HFFc6 (cell line): ENCODE measurements at regions not wholly inside any gene's neighbourhood (a gene's known extent, or its start where the extent isn't known, plus 50 kb on each side); places are given as distances from the start of the nearest gene placed in this dataset.

ENCODE experiments used
- DNase-seq: peaks from one replicate; pipeline ENCODE4 v3.0.0-alpha.2; 2018
- H3K27ac Mint-ChIP-seq: 2 replicates; pipeline ENCODE4 v1.8.0; 2020; ENCODE audit warnings: mild to moderate bottlenecking, mixed read lengths
- H3K27me3 Mint-ChIP-seq: 2 replicates; pipeline ENCODE4 v1.8.0; 2021; ENCODE audit warnings: mild to moderate bottlenecking, moderate library complexity, mixed read lengths; ENCODE audit not compliant: insufficient read depth
- H3K36me3 Mint-ChIP-seq: 2 replicates; pipeline ENCODE4 v1.8.0; 2021; ENCODE audit warnings: low read depth, mixed read lengths
- H3K4me1 Mint-ChIP-seq: 2 replicates; pipeline ENCODE4 v1.8.0; 2020; ENCODE audit warnings: low read depth, mixed read lengths
- H3K4me3 Mint-ChIP-seq: 2 replicates; pipeline ENCODE4 v1.8.0; 2020; ENCODE audit warnings: mild to moderate bottlenecking, moderate library complexity, mixed read lengths
- H3K9me3 Mint-ChIP-seq: 2 replicates; pipeline ENCODE4 v1.8.0; 2020; ENCODE audit warnings: mild to moderate bottlenecking, mixed read lengths
- TF ChIP-seq, protein P1 (sequence below): fragments of 200-600 bp; sonication (generic); IDR thresholded peaks from 2 replicates; pipeline ENCODE4 v1.5.0; 2021; ENCODE audit warnings: antibody characterized with exemption, mild to moderate bottlenecking

- Mint-ChIP-seq H3K4me3 (no peak overlapping the region), H3K4me1 (no peaks in the 10 kb centered on the region), H3K9me3 (no peaks in the 10 kb centered on the region), H3K36me3 (no peaks in the 10 kb centered on the region), H3K27me3 (peaks cover 1% of the 10 kb centered on the region; the same call in 1 of the 2 replicates), H3K27ac (no peak overlapping the region)
- no peak for DNase-seq
- TF ChIP-seq, protein P1, sequence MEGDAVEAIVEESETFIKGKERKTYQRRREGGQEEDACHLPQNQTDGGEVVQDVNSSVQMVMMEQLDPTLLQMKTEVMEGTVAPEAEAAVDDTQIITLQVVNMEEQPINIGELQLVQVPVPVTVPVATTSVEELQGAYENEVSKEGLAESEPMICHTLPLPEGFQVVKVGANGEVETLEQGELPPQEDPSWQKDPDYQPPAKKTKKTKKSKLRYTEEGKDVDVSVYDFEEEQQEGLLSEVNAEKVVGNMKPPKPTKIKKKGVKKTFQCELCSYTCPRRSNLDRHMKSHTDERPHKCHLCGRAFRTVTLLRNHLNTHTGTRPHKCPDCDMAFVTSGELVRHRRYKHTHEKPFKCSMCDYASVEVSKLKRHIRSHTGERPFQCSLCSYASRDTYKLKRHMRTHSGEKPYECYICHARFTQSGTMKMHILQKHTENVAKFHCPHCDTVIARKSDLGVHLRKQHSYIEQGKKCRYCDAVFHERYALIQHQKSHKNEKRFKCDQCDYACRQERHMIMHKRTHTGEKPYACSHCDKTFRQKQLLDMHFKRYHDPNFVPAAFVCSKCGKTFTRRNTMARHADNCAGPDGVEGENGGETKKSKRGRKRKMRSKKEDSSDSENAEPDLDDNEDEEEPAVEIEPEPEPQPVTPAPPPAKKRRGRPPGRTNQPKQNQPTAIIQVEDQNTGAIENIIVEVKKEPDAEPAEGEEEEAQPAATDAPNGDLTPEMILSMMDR = no peak
Measured at GRCh38 chr20:10960416-10960815, 286.6 kb upstream of the JAG1 start.

DNA sequence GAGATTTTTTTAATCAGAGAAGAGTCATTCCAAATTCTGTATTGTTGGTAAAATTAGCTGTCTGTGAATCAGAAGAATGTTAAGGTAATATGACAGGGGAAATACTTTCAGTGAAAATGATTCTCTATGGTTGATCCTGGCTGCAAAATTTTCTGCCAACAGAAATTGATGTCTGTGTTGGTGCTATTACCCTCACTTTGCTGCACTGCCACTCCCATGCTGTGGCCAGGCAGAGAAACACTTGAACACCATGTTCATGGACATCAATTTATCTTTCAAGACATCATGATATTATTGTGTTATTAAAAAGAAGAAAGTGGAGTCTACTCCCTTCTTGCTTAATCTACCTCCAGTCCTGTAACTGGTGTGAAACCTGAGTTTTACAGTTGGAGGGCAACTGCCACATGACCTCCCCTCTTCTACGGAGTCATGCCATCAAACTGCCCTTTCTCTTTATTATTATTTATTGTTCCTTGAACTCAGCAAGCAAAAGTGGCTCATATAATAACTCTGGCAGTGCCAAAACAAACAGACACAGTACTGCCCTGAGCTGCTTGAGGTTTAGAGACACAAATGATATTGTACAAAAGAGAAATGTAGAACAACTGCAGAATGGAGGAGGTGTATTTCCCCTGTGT is 288.0 kb upstream of the JAG1 start:
- no peaks in the 10 kb centered on the region for H3K4me1 Mint-ChIP-seq

DNA sequence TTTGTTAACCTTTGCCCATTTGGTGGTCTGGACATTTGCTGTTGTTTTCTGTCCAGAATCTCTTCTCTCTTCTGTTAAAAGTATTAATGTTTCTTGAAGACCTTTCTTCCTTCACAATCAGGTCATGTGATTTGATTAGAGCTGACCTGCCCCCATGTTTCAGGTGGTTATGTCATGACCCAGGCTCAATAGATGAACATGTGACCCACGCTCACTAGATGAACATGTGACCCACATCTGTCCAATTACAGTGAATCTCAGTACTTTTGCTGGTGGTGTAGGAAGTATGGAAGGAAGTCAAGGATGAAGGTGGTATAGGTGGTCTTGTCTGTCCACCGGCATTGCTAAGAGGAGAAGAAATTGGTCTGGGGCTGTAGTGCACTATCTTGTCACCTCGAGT is 289.1 kb upstream of the JAG1 start:
- Mint-ChIP-seq H3K27me3 (peaks cover 1% of the 10 kb centered on the region; the same call in 1 of the 2 replicates), H3K4me3 (no peak overlapping the region), H3K4me1 (no peaks in the 10 kb centered on the region), H3K9me3 (no peaks in the 10 kb centered on the region), H3K27ac (no peak overlapping the region), H3K36me3 (no peaks in the 10 kb centered on the region)
- TF ChIP-seq, protein P1 = no peak
- DNase-seq = no peak

More for the DNA sequence above, 288.0 kb upstream of the JAG1 start:
- TF ChIP-seq, protein P1 = no peak
- no peaks in the 10 kb centered on the region for H3K36me3 Mint-ChIP-seq
- H3K9me3 Mint-ChIP-seq = no peaks in the 10 kb centered on the region
- no peak overlapping the region for H3K27ac Mint-ChIP-seq
- H3K4me3 Mint-ChIP-seq = no peak overlapping the region
- DNase-seq = no peak
- peaks cover 1% of the 10 kb centered on the region; the same call in 1 of the 2 replicates for H3K27me3 Mint-ChIP-seq

- Mint-ChIP-seq H3K4me3 (no peak overlapping the region), H3K9me3 (no peaks in the 10 kb centered on the region), H3K4me1 (no peaks in the 10 kb centered on the region), H3K27ac (no peak overlapping the region), H3K27me3 (peaks cover 1% of the 10 kb centered on the region; the same call in 1 of the 2 replicates), H3K36me3 (no peaks in the 10 kb centered on the region)
- DNase-seq = no peak
- TF ChIP-seq, protein P1 = no peak
Measured at GRCh38 chr20:10963717-10964266, 290.0 kb upstream of the JAG1 start.

- no peak overlapping the region for H3K27ac Mint-ChIP-seq
- DNase-seq = no peak
- H3K4me3 Mint-ChIP-seq = no peak overlapping the region
- no peaks in the 10 kb centered on the region for H3K9me3 Mint-ChIP-seq
- peaks cover 1% of the 10 kb centered on the region; the same call in 1 of the 2 replicates for H3K27me3 Mint-ChIP-seq
- TF ChIP-seq, protein P1 = no peak
- H3K36me3 Mint-ChIP-seq = no peaks in the 10 kb centered on the region
- H3K4me1 Mint-ChIP-seq = no peaks in the 10 kb centered on the region
Measured at GRCh38 chr20:10965936-10966470, 292.2 kb upstream of the JAG1 start.
